Activated CD4-positive, alpha-beta T cell treated with anti-CD3 and anti-CD28 coated beads for 4 hours (primary cell): ENCODE measurements at regions not wholly inside any gene's neighbourhood (a gene's known extent, or its start where the extent isn't known, plus 50 kb on each side); places are given as distances from the start of the nearest gene placed in this dataset.

Experiments
- DNase-seq, 2 donors: peaks; one replicate each; pipeline ENCODE4 v3.0.0-alpha.2; 2020

DNA sequence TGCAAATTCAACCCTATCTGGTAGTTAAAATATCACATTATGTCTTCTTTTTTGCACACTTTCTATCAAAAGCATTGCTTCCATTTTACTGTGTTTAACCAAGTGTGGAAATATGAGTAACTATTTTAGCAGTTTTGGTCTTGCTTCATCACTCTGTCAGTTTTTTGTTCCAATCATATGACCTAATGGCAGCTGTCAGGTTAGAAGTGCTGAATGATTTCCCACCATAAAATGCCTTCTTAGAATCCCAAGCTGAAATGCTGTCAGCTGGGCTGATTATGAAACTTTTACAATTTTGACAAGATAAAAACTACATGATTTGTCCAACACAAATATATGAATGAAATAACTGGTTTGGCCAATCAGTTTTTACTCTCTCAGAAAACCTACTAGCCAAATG, 1654.6 kb upstream of the RAG2 start:
- DNase-seq: no peak

DNA sequence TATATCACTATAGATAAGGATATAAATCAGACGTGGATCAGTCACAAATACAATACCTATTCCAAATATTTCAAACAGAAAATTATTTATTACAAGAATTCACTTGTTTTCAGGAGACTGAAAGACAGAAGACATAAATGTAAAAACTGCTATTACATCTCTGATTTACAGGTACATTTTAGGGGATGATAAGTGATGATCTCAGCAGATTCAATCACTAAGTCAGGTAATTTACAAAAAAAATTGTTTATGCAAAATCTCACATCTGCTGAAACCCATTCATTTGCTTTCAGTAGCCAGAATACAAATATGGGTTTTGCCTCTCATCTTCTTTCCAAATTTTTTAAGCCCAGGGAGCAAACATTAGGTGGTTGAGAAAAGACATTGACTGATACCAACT, 1648.4 kb upstream of the RAG2 start:
- DNase-seq: no peak

DNA sequence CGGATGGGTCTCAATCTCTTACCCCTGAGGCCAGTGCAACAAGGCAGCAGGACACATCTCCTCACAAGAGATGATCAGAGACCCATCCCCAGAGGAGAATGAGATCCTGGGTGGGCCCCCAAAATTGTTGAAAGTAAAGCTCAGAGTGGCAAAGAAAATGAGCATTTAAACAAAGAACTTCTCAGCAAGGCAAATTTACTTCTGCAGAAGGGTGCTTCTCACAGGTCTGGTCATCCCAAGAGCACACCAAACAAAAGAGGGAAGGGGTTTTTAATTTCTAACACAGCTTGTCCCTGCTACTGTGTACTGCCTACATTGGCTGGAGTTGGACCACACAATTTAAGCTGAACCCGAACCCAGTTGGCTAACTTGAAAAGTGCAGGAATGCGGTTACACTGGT, 1628.6 kb upstream of the RAG2 start:
- no peak for DNase-seq

DNA sequence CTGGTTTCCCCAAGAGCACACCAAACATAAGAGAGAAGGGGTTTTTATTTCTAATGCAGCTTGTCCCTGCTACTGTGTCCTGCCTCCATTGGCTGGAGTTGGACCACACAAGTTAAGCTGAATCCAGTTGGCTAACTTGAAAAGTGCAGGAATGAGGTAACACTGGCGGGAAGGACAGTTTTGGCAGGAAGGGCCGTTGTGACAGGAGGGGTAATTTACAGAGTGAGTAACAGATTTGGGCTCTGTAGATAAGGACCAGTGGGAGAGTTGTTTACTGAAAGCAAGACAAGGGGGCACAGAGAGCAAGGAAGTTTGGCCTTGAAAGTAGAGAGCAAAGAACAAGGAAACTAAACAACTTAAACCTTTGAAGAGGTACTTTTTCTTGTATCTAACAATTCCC, 1623.3 kb upstream of the RAG2 start:
- no peak for DNase-seq

DNA sequence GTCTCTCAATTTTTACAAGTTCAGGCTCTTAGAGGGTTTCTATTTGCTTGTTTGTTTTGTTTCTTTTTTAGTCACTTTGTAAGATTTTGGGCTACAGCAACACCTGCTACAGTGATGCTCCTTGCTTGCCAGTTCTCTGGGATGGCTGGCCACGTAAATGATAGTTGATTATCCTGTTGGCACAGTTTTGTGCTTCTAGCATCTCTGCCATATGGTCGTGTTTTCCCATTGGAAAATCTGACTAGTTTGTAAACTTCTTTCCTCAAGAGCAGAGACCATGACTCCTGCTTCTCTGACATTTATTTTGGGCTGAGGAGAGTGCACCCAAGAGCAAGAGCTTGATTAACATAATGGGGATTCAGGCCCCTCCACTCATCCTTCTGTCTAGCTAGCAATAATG, 1621.6 kb upstream of the RAG2 start:
- DNase-seq: no peak

DNA sequence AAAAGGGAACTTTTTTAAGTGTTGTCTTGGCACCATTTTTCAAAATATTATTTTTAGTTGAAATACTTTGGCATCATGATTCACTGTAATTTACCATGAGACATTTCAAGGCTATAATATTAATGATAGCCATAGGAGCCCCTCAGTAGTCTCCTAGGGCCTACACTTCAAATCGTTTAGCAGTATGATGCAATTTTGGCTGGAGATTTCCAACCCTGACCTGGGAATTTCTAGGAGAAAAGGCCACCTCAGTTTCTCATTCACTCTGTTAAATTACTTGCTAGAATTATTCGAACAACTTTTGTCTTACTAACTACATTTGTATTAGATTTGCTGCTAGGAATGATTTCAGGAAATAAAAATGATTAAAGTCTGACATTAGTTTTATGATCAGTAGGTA, 1610.9 kb upstream of the RAG2 start:
- no peak for DNase-seq

DNA sequence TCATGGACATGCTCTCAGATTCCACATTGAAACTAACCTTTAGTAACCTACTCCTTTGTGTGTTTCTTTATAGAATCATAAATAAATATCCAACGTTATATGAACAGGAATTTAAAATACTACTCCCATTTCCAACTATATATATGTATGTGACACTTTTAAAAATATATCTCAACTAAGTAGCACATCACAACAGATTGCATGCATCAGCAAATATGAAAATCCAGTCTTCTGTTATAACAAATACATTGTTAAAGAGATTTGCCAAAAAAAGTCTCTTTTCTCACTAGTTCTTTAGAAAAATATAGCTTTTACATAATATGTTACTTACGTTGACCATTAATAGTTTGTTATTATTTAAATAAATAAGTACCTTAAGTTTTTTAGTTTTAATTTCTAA, 1608.6 kb upstream of the RAG2 start:
- no peak for DNase-seq

DNA sequence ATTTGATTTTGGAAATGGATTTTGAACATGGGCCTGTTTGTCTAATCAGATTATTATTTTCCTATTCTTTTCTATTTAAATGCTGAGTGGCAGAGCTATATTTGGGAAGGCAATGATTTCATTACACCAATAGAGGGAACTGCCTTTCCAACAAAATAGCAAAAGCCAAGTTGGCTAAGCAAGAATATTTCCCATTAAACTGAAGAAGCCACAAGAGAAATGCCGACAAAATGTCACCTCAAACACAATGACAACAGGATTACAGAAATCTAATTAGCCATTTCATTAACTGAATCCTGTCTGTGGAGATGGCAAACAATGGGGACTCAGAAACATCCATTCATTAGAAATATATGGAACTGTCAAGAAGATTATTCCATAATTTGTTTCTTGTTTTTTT, 1593.1 kb upstream of the RAG2 start:
- no peak for DNase-seq

DNA sequence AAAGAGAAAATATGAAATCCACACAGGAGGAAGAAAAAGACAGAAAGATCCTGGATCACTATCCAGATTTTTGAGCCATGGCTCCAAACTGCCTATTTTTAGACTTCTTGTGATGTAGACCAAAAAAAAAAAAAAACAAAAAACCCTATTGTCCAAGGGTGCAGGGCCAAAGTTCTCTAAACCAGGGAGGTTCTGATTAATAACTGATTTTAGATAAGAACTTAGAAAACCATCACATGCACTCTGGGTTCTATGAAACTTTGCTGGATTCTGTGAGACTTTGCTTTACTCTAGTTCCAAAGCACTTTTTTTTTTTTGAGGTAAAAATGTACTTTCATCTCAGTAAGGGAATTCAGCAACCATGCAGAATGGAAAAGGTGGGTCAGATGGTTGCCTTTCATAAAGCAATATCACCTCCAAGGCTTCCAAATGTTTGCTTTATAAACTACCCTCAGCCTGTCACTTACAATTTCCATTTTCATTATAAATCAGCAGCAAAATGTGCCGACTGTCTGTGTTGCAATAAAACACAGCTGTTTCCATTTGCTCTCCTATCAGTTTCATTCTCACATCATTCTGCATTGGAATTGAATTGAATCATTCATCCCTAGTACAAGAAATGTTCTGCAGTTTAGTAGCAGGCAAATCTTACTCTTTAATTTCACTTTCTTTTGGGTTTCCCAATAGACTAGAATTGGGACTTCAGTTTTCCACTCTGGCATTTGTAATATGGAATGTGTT, 1584.3 kb upstream of the RAG2 start:
- no peak for DNase-seq

DNA sequence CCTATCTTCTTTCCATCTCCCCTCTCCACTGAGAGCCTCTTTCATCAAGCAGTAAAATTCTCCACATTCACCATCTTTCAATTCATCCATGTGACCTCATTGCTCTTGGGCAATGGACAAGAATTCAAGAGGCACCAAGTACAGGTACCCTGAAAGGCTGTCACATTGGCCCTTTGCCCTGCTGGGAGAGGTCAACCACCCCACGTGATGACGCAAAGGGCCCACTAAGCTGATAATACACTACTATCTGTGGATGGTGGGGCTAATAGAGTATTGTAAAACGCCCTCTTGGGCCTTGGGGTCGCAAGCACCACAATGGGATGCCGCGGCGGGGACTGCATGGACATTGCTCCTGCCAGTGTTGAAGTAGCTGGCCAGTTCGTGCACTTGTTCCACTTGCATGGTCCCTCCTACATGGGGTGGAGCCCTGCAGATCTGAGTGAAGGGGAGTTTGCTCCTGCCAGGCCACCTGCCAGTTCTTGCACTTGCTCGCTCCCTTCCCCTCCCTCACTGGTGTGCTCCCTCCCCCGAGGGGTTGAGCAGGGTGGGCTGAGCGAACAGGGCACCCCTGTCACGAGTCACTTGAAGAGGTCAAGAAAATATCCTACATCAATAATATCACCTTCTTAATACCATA, 1578.8 kb upstream of the RAG2 start:
- no peak for DNase-seq

DNA sequence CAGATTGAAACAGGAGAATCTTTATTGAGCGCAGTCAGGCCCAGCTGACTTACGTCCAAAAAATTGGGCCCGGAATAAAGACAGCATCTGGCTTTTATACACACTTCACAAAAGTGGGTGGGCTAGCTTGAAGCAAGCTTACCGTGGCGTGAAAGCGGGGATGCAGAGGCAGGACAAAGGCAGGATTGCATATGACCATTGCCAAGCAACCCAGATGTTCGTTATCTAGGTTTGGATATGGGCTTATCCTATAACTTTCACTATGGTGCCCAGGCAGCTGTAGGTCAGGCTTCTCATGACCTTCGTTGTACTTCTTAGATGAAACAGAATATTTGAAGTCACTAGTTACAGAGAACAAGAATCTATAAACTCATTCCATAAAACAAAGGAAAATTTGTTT, 1575.6 kb upstream of the RAG2 start:
- no peak for DNase-seq

DNA sequence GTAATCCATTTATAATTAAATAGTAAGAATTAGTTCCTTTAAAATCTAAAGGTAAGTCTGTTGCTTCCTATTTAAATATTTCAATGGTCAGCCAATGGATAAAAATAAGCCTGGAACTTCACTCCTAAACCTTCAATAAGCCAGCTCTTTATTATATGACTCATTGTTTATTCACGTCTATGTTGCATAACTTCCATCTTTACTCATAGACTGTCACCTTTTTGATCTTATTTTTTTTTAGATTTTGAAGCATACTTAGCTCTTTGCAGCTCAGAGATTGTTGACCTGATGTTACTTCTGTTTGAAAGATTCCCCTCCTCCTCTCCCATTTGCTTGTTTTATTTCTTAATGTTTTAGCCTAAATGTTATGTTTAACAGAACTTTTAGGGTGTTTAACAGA, 1571.2 kb upstream of the RAG2 start:
- no peak for DNase-seq

DNA sequence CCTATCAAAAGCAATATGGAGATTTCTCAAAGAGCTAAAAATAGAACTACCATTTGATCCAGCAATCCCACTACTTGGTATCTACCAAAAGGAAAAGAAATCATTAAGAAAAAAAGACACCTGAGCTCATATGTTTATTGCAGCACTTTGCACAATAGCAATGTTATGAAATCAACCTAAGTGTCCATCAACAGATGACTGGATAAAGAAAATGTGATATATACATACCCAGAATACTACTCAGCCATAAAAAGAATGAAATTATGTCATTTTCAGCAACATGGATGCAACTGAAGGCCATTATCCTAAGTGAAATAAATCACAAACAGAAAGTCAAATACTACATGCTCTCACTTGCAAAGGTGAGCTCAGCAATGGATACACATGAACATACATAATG, 1565.5 kb upstream of the RAG2 start:
- no peak for DNase-seq

DNA sequence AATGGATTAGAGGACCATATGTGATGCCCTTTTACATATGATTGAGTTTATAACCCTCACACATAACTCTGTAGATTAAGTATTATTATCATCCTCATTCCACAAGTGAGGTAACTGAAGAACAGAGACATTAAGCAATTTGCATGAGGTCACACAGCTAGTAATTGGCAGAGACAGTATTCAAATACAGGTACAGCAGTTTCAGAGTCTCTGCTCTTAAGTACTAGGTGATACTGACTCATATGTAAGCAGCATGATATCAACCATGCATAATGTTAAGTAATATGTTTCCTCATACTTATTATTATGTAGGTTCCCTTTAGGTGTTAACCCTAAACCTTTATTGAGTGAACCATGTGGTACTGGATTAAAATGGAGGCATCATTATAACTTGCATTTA, 1562.4 kb upstream of the RAG2 start:
- DNase-seq: no peak

DNA sequence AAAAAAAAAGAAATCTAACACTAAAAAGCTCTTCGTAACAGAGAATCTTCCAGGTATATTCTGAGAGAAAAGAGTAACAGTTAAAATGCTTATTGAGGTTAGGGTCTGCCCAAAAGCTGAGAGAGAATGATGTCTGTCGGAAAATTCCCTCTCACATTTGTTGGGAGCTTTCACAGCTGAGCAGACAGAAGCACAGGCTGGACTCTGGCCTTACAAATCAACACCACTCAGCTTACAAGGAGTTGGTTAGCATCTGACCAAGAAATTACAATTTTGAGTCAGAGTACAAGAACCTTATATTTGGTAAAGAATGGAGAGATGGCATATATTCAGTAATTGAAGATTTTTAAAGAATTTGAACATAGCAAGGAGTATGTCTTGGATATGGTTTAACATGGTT, 1561.0 kb upstream of the RAG2 start:
- no peak for DNase-seq

DNA sequence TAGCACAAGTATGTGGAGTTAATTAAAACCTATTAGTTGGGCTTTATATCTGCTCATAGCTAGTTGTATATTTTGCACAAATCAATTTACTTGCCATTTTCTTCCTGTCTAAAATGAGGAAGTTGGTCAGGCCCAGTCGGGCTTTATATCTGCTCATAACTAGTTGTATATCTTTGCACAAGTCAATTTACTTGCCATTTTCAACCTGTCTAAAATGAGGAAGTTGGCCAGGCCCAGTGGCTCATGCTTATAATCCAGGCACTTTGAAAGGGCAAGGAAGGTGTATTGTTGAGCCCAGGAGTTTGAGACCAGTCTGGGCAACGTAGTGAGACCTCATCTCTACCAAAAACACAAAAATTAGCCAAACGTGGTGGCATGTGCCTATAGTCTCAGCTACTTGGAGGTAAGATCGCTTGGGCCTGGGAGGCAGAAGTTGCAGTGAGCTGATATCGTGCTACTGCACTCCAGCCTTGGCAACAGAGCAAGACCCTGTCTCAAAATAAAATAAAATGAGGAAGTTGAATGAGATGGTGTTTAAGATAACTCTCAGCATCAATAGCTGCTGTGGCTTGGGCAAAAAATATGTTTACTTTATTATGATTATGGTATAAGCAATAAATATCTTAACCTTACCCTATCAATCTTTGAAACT, 1558.6 kb upstream of the RAG2 start:
- DNase-seq: no peak

DNA sequence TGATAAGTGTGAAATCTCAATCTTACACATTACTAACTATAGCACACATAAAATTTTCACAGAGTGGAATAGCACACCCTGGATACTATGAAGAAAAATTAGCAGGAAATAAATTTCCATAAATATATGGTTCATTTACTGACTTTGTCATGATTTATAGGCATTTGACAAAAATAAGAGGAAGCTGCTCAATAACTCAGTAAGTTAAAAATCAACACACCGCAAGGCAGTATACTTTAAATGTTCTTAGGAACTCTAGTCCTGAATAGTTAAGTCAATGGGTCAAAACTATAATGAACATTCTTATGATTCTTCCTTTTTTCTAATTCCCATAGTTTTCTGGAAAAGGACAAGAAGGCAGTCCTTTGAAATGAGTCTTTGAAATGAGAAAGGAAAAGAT, 1557.8 kb upstream of the RAG2 start:
- no peak for DNase-seq

DNA sequence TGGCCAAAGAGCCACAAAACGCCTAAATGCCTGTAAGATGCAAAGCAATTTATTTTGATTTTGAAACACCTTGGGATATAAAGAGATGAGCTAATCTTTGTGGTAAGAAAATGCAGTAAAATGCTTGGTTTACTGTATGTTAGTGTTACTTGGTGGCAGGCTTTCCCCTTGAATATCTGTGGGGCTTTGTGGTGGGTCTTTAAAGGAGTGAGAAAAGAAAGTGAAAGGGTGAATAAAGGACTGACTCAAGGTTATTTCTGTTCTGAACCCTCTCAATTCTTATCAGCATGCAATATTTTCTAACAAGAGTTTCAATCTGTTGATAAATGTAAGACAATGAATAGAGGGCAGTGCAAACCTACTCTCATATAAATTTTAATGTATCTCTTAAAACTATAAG, 1555.9 kb upstream of the RAG2 start:
- no peak for DNase-seq

DNA sequence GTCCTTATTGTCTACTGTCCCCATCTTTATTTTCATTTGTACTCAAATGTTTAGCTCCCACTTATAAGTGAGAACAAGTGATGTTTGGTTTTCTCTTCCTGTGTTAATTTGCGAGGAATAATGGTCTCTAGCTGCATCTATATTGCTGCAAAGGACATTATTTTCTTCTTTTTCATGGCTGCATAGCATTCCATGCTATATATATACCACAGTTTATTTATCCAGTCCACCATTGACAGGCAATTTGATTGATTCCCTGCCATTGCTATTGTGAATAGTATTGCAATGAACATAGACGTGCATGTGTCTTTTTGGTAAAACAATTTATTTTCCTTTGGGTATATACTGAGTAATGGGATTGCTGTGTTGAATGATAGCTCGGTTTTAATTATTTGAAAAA, 1545.8 kb upstream of the RAG2 start:
- DNase-seq: no peak

DNA sequence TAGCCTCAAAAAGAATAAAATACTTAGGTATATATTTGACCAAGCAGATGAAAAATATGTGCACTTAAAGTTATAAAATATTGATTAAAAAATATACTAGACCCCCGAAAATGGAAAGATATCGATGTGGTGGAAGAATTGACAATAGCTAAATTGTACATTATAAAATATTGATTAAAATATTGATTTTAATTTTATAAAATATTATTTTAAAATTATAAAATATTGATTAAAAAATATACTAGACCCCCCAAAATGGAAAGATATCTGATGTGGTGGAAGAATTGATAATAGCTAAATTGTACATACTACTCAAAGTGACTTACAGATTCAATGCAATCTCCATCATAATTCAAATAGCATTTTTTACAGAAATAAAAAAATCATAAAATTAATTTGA, 1540.9 kb upstream of the RAG2 start:
- no peak for DNase-seq

DNA sequence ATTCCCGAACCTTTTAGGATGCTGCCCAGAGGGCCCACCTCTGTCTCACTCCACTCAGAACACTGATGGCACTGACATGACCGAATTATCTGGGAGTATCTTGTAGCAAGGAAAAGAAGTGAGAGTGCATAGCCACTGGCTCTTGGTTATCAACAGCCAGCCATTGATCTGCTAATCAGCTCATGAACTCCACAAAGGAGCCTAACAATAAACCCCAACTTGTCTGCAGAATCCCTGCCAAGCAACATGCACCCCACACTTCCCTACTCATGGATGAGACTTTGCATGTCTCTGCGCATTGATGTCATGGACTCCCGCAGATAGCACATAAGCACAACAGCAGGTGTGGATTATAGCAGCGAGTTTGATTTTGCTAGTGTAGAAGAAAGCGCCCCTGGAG, 1538.9 kb upstream of the RAG2 start:
- no peak for DNase-seq

DNA sequence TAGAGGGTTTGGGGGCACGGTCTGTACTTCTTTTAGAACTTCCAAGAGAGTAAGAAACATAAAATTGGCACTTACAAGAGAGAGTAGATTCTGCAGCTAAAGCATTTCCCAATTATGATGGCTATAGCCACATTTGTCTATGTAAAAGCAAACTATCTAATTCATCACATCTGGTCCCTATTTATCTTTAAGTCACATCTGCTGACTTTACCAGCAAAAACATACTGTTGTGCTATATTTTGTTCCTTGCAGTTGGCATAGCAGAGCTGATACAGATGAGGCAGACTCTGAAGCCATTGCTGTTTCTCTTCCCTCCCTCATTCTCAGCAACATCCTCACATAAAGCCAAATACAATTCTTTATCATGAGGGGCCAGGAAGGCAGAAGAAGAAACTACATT, 1533.5 kb upstream of the RAG2 start:
- no peak for DNase-seq

DNA sequence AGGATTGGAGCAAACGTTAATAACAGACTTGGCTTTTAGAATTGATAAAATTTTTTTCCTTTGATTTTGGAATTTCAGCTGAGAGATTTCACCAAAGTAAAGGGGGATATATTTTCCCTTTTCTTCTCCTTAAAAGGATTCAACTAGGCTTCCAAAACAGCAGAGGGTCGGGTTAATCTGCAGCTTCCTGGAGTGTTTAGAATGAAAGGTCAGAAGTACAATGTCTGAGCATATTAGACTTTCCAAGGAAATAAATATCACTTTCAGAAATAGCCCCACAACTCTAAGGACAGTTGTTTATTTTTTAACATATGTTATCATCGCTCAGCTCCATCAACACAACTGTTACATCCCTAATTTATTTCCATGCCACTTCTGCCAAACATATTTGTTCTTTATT, 1532.9 kb upstream of the RAG2 start:
- no peak for DNase-seq

DNA sequence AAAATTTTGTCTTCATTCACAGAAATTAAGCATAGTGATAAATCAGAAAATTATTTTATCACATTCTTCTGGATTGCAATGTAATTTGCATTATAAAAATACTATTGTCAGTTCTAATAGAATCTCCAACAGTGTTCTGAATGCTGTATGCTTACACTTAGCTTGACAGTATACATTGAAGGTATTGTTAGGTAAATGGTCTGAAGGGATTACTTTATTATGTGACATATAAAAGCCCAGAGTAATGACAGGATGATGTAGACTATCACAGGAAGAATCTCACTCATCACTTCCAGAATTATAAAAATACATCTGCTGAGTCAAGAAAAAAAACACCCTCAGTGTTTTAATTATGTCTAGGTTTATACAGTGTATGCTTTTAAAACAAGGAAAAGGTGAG, 1532.5 kb upstream of the RAG2 start:
- no peak for DNase-seq

DNA sequence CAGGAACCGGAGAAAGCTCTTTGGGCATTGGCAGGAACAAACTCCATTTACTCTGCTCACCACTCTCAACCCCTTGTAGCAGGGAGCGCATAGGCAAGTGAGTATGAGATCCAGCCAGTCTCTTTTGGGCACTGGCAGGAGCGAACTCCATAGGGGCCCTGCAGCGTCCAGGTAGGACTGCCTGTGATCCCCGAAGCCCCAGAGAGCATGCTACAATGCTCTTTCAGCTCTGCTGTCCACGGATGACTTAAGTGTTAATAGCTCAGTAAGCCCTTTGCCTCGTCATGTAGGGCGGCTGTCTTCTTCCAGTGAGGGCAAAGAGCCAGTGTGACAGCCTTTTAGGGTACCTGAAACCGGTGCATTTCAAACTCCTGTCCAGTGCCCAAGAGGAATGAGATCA, 1525.6 kb upstream of the RAG2 start:
- DNase-seq: no peak
